Lower leg skin (tissue), 4 donors: ENCODE measurements at regions not wholly inside any gene's neighbourhood (a gene's known extent, or its start where the extent isn't known, plus 50 kb on each side); places are given as distances from the start of the nearest gene placed in this dataset.
"Not testable (repeated sequence)": the region's sequence is repeated elsewhere in the genome, so short reads cannot be mapped to it uniquely, and the experiment has no call there.

ENCODE experiments used
- DNase-seq, 2 donors: peaks; one replicate each; pipeline ENCODE4 v3.0.0-alpha.2; 2019; ENCODE audit warnings: low spot score in 2 of 2
- H3K4me3 ChIP-seq: fragments of 200-600 bp; sonication (generic); 2 replicates; pipeline ENCODE4 v1.5.1; 2017; ENCODE audit warnings: mild to moderate bottlenecking, low read depth; ENCODE audit not compliant: poor library complexity, severe bottlenecking
- POLR2A ChIP-seq, 2 donors: fragments of 450-650 bp; IDR thresholded peaks; one replicate each; pipeline ENCODE4 v1.6.1; 2016 to 2017; ENCODE audit warnings: antibody characterized with exemption in 2 of 2, mild to moderate bottlenecking in 1 of 2, moderate library complexity in 1 of 2
- WGBS, 2 donors: methylation state at CpG; one replicate each; pipeline ENCODE4 v1.1.5; 2018; 5-methylcytosine and 5-hydroxymethylcytosine counted together
- intact Hi-C: fragments of 100-400 bp; cut with DNase I; formaldehyde crosslinking; loops from one replicate; pipeline ENCODE4 v1.15.0; 2023; ENCODE audit warnings: low total_unique reads
- TF ChIP-seq, protein P1 (sequence below), 3 donors: fragments of 450-650 bp; IDR thresholded peaks; one replicate each; pipeline ENCODE4 v1.5.1; 2016; ENCODE audit warnings: antibody characterized with exemption in 3 of 3, mild to moderate bottlenecking in 3 of 3, moderate library complexity in 2 of 3

DNA sequence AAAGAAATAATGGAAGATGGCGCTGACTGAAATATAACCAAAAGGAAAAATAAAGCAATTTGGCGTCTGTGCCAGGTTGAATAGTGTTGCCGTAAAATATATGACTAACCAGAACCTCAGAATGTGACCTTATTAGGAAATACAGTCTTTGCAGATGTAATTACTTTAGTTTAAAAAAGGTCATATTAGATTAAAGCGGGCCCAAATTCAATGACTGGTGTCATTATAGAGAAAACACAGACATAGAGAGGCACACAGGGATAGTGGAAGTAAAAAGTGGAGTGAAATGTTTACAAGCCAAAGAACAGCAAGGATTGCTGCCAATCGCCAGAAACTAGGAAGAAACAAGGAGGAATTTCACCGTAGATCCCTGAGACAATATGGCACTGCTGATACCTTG lies 521.2 kb downstream of the FRK start:
- intact Hi-C loops = no loop called here
- H3K4me3 ChIP-seq = no peak overlapping the region
- no peak for TF ChIP-seq POLR2A (IDR thresholded peaks at IDR 0.05)
- TF ChIP-seq, protein P1, sequence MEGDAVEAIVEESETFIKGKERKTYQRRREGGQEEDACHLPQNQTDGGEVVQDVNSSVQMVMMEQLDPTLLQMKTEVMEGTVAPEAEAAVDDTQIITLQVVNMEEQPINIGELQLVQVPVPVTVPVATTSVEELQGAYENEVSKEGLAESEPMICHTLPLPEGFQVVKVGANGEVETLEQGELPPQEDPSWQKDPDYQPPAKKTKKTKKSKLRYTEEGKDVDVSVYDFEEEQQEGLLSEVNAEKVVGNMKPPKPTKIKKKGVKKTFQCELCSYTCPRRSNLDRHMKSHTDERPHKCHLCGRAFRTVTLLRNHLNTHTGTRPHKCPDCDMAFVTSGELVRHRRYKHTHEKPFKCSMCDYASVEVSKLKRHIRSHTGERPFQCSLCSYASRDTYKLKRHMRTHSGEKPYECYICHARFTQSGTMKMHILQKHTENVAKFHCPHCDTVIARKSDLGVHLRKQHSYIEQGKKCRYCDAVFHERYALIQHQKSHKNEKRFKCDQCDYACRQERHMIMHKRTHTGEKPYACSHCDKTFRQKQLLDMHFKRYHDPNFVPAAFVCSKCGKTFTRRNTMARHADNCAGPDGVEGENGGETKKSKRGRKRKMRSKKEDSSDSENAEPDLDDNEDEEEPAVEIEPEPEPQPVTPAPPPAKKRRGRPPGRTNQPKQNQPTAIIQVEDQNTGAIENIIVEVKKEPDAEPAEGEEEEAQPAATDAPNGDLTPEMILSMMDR (IDR thresholded peaks at IDR 0.05) = no peak
- WGBS, 2 donors = 90 to 91% methylated on average over 6 of the region's 6 CpGs
- no peak for DNase-seq

DNA sequence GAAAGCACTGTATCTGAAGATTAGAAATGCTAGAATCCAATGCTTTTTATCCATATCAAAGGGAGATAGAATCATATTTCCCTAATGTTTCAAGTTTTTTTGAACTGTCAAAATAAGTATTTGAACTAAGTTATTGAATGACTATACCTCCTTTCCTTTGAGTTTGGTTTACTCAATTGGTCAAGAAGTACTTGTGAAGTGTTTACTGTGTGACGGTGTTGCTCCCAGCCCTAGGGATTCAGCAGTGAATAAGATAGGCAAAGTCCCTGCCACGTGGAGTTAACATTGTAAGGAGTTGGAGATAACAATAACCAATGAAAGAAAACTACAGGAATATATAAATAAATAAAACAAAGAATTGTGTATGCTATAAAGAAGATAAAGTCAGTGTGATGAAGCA lies 535.9 kb downstream of the FRK start:
- H3K4me3 ChIP-seq = no peak overlapping the region
- DNase-seq = no peak
- intact Hi-C loops = no loop called here
- 68 to 81% methylated on average over 2 of the region's 2 CpGs for WGBS, 2 donors
- TF ChIP-seq, protein P1 (IDR thresholded peaks at IDR 0.05) = no peak
- no peak for TF ChIP-seq POLR2A (IDR thresholded peaks at IDR 0.05)

DNA sequence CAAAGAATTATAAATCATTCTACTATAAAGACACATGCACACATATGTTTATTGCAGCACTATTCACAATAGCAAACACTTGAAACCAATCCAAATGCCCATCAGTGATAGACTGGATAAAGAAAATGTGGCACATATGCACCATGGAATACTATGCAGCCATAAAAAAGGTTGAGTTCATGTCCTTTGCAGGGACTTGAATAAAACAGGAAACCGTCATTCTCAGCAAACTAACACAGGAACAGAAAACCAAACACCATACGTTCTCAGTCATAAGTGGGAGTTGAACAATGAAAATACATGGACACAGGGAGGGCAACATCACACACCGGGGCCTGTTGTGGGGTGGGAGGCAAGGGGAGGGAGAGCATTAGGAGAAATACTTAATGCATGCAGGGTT lies 538.9 kb downstream of the FRK start:
- 71 to 89% methylated on average over 3 of the region's 3 CpGs for WGBS, 2 donors
- DNase-seq, intact Hi-C loops, H3K4me3 ChIP-seq: not testable (repeated sequence)

DNA sequence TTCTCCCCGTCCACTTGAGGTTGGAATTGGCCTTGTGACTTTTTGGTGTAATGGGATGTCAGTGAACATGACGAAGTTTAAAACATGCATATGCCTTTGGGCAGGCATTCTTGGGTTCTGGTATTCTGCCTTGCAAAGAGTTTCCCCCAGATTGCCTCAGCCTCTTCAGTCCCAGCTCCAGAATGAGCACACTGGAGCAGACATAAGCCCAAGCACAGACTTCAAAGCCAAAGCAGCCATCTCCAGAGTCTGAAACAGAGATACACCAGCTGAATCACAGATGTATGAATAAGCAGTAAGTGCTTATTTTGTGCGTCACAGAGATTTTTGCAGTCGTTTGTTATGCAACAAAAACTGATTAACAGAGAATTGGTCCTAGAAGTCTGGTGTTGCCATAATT lies 546.0 kb downstream of the FRK start:
- no peak for DNase-seq
- TF ChIP-seq POLR2A (IDR thresholded peaks at IDR 0.05) = no peak
- TF ChIP-seq, protein P1 (IDR thresholded peaks at IDR 0.05) = no peak
- intact Hi-C loops = no loop called here
- no peak overlapping the region for H3K4me3 ChIP-seq
- WGBS, 2 donors = 58 to 60% methylated on average over 4 of the region's 4 CpGs

DNA sequence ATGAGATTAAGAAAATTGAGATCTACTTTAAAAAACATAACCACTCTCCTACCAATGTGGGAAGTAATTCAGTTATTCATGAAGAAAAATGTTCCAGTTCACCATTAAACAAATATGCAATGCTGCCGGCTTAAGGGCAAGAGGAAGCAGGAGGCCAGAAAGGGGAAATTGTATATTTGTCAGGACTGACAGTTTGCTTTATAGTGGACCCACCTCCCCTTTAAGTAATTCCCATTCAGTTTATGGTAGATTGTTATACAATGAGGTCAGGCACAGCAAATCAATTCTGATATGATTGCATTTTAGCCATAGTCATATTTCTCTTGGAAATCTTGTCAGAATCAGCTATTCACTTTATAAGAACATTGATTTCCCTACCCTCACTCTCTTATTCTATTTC lies 547.8 kb downstream of the FRK start:
- no peak for DNase-seq
- no peak for TF ChIP-seq POLR2A (IDR thresholded peaks at IDR 0.05)
- TF ChIP-seq, protein P1 (IDR thresholded peaks at IDR 0.05) = no peak
- intact Hi-C loops = no loop called here
- 38 to 65% methylated on average over 1 of the region's 1 CpG for WGBS, 2 donors
- H3K4me3 ChIP-seq = no peak overlapping the region

DNA sequence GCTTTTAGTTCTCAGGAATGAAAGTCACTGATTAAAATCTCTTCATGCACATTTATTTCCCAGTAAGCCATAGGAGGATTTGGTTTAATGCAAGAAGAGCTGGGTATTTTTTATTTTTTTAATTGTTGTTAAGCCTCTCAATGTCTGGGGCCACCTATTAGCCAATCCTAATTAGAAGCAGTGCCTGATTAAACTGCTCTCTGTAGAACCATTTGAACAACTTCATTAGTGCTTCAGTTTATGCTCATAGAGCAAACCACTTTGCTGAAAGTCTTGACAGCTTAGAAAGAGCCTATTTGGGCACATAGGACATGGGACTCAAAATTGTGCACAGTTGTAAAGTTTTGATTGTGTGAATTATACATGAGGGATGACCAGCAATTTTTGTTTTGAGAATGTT lies 548.9 kb downstream of the FRK start:
- DNase-seq = no peak
- TF ChIP-seq, protein P1 (IDR thresholded peaks at IDR 0.05) = no peak
- no peak for TF ChIP-seq POLR2A (IDR thresholded peaks at IDR 0.05)
- H3K4me3 ChIP-seq = no peak overlapping the region
- intact Hi-C loops = no loop called here

DNA sequence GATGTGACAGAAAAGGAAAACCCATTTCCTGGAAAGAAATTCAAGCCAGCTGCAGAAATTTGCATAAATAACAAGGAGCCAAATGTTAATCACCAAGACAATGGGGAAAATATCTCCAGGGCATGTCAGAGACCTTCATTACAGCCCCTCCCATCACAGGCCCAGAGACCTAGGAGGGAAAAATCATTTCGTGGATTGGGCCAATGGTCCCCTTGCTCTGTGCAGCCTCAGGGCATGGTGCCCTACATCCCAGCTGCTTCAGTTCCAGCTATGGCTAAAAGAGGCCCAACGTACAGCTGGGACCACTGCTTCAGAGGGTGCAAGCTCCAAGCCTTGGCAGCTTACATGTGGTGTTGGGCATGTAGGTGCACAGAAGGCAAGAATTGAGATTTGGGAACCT lies 558.3 kb downstream of the FRK start:
- H3K4me3 ChIP-seq, intact Hi-C loops, DNase-seq: not testable (repeated sequence)
- WGBS, 2 donors = 18 to 27% methylated on average over 2 of the region's 2 CpGs
